ENCODE measurements at regions not wholly inside any gene's neighbourhood (a gene's known extent, or its start where the extent isn't known, plus 50 kb on each side); places are given as distances from the start of the nearest gene placed in this dataset.
A peak's percentile ranks its signal among the peaks of the same experiment; 100 is the strongest.

GRCh38 chr12:118840878-118841277 lies 140.5 kb upstream of the SRRM4 start:
- DNase-seq (ENCODE audit: low read depth), result no peak
- no peak overlapping the region for H3K4me3 ChIP-seq (ENCODE audit: low read depth, low read length)
- TF ChIP-seq CTCF (IDR thresholded peaks at IDR 0.05; ENCODE audit: insufficient read depth, low read depth, low read length, missing control alignments), result no peak

DNA sequence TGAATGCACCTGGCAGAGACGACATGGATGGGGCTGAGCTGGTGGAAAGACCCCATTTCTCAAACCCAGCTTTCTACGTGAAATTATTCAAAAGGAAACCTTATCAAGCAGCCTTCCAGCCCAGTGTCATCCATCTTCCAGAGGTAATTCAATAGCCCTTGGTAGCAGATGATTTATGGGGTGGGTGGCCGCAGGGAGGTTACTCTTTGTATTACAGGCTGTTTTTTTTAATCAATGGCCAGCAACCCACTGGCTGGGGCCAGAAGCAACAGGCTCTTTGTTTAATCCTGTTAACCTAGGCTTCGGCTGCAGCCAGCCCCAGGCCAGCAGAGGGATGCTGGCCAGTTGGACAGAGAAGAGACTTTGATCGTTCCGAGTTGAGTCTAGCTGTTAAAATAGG lies 139.8 kb upstream of the SRRM4 start:
- H3K4me3 ChIP-seq (ENCODE audit: low read depth, low read length), result no peak overlapping the region
- TF ChIP-seq CTCF (IDR thresholded peaks at IDR 0.05; ENCODE audit: insufficient read depth, low read depth, low read length, missing control alignments), result no peak
- DNase-seq (ENCODE audit: low read depth), result no peak

- DNase-seq (ENCODE audit: low read depth), result no peak
- H3K4me3 ChIP-seq (ENCODE audit: low read depth, low read length), result no peak overlapping the region
- no peak for TF ChIP-seq CTCF (IDR thresholded peaks at IDR 0.05; ENCODE audit: insufficient read depth, low read depth, low read length, missing control alignments)
Measured at GRCh38 chr12:118842866-118843265, 138.5 kb upstream of the SRRM4 start.

GRCh38 chr12:118846416-118846815 lies 134.9 kb upstream of the SRRM4 start:
- no peak for DNase-seq (ENCODE audit: low read depth)
- no peak for TF ChIP-seq CTCF (IDR thresholded peaks at IDR 0.05; ENCODE audit: insufficient read depth, low read depth, low read length, missing control alignments)
- H3K4me3 ChIP-seq (ENCODE audit: low read depth, low read length), result no peak overlapping the region

- TF ChIP-seq CTCF (IDR thresholded peaks at IDR 0.05; ENCODE audit: insufficient read depth, low read depth, low read length, missing control alignments), result peak; percentile 81
- DNase-seq (ENCODE audit: low read depth), result peak; percentile 48
Measured at GRCh38 chr12:118850244-118850825, 131.0 kb upstream of the SRRM4 start.

DNA sequence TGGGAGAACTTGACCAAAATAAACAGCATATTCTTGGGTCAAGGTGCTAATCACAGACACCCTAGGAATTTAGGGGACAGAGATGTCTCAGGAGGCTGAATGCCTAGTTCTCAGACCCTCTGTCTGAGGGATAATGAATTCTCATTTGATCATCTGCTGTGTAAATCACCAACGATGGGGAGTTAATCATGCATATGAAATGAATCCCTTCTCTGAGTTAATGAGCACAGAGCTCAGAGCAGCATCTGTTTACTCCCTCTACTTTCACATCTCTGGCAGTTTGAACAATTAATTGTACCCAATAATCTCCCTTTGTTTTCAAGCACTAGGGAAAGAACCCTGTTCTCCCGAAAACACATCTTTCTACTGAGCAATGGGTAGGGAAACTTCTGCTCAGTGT lies 129.4 kb upstream of the SRRM4 start:
- TF ChIP-seq CTCF (IDR thresholded peaks at IDR 0.05; ENCODE audit: insufficient read depth, low read depth, low read length, missing control alignments), result no peak
- H3K4me3 ChIP-seq (ENCODE audit: low read depth, low read length), result no peak overlapping the region
- DNase-seq (ENCODE audit: low read depth), result no peak

More at GRCh38 chr12:118850244-118850825, 131.0 kb upstream of the SRRM4 start:
- no peak overlapping the region for H3K4me3 ChIP-seq (ENCODE audit: low read depth, low read length)

- TF ChIP-seq CTCF (IDR thresholded peaks at IDR 0.05; ENCODE audit: insufficient read depth, low read depth, low read length, missing control alignments), result no peak
- no peak overlapping the region for H3K4me3 ChIP-seq (ENCODE audit: low read depth, low read length)
- peak; percentile 3 for DNase-seq (ENCODE audit: low read depth)
Measured at GRCh38 chr12:118853634-118854033, 127.7 kb upstream of the SRRM4 start.

All from GM12865 (cell line).